HepG2 (cell line): ENCODE measurements at regions not wholly inside any gene's neighbourhood (a gene's known extent, or its start where the extent isn't known, plus 50 kb on each side); places are given as distances from the start of the nearest gene placed in this dataset.

ENCODE experiments used
- ARNT ChIP-seq: fragments of 450-650 bp; IDR thresholded peaks from 2 replicates; pipeline ENCODE4 v1.6.1; 2017
- IRF1 ChIP-seq: sonication (generic); formaldehyde crosslinking; IDR thresholded peaks from 2 replicates; pipeline ENCODE4 v1.4.0; 2020; ENCODE audit warnings: low read depth, mild to moderate bottlenecking, missing genetic modification reagents
- PHF8 ChIP-seq: sonication (generic); formaldehyde crosslinking; IDR thresholded peaks from 2 replicates; pipeline ENCODE4 v1.5.0; 2020; ENCODE audit warnings: missing genetic modification reagents
- TAF1 ChIP-seq: sonication (generic); formaldehyde crosslinking; IDR thresholded peaks from 2 replicates; pipeline ENCODE4 v1.4.0; 2020; ENCODE audit warnings: missing genetic modification reagents
- TARDBP ChIP-seq: sonication (generic); formaldehyde crosslinking; IDR thresholded peaks from 2 replicates; pipeline ENCODE4 v1.8.0; 2022; ENCODE audit warnings: mild to moderate bottlenecking, missing genetic modification reagents
- ZNF12 ChIP-seq: sonication (generic); formaldehyde crosslinking; IDR thresholded peaks from 2 replicates; pipeline ENCODE4 v1.5.0; 2020; ENCODE audit warnings: missing genetic modification reagents

DNA sequence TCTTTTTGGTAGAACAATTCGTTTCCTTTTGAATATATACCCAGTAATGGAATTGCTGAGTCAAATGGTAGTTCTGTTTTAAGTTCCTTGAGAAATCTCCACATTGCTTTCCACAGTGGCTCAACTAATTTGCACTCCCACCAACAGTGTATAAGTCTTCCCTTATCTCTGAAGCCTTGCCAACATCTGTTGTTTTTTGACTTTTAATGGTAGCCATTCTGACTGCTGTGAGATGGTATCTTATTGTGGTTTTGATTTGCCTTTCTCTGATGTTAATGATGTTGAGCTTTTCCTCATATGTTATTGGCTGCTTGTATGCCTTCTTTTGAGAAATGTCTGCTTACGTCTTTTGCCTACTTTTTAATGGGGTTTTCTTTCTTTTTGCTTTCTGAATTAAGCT lies 270.6 kb upstream of the MEIS2 start:
- TF ChIP-seq IRF1 (CRISPR knock-in tag) = no peak
- TF ChIP-seq ZNF12 (CRISPR knock-in tag) = no peak
- no peak for TF ChIP-seq ARNT
- TF ChIP-seq PHF8 (CRISPR knock-in tag) = no peak
- no peak for TF ChIP-seq TAF1
- TF ChIP-seq TARDBP (CRISPR knock-in tag) = no peak
